ENCODE measurements at regions not wholly inside any gene's neighbourhood (a gene's known extent, or its start where the extent isn't known, plus 50 kb on each side); places are given as distances from the start of the nearest gene placed in this dataset.

GRCh38 chrX:140163371-140164159 lies 198.2 kb upstream of the CXorf66 start:
- intact Hi-C loops (cut with DNase I): no loop called here
- Histone ChIP-seq H3K36me3 (no peaks in the 10 kb centered on the region), H3K9me3 (no peaks in the 10 kb centered on the region), H3K27me3 (peaks cover 0 to 5% (median 0%) of the 10 kb centered on the region in 7 donors), H3K4me3 (no peak overlapping the region), H3K27ac (no peak overlapping the region), H3K4me1 (no peaks in the 10 kb centered on the region)
- ATAC-seq (no peak), DNase-seq (no peak)
- TF ChIP-seq CTCF (IDR thresholded peaks at IDR 0.05): no peak
- WGBS, 2 donors: 77 to 84% methylated on average over 3 of the region's 3 CpGs

- peak in 1 of 8 donors; percentile 31 for ATAC-seq
- intact Hi-C loops (cut with DNase I): no loop called here
- H3K9me3 ChIP-seq: peaks cover 0 to 4% (median 0%) of the 10 kb centered on the region in 11 donors
- no peaks in the 10 kb centered on the region for H3K36me3 ChIP-seq
- H3K27me3 ChIP-seq: peaks cover 0 to 6% (median 0%) of the 10 kb centered on the region in 7 donors
- H3K4me3 ChIP-seq: no peak overlapping the region
- WGBS, 2 donors: 34 to 50% methylated on average over 4 of the region's 4 CpGs
- no peak for TF ChIP-seq CTCF (IDR thresholded peaks at IDR 0.05)
- DNase-seq: no peak
- no peaks in the 10 kb centered on the region for H3K4me1 ChIP-seq
- no peak overlapping the region for H3K27ac ChIP-seq
Observed at GRCh38 chrX:140157611-140158010, 192.3 kb upstream of the CXorf66 start.

- 57 to 69% methylated on average over 2 of the region's 2 CpGs for WGBS, 2 donors
- H3K4me1 ChIP-seq: no peaks in the 10 kb centered on the region
- no peak overlapping the region for H3K27ac ChIP-seq
- peaks cover 0 to 6% (median 0%) of the 10 kb centered on the region in 7 donors for H3K27me3 ChIP-seq
- no peak for TF ChIP-seq CTCF (IDR thresholded peaks at IDR 0.05)
- intact Hi-C loops (cut with DNase I): no loop called here
- H3K9me3 ChIP-seq: peaks cover 0 to 4% (median 0%) of the 10 kb centered on the region in 11 donors
- no peaks in the 10 kb centered on the region for H3K36me3 ChIP-seq
- DNase-seq (no peak), ATAC-seq (no peak)
- no peak overlapping the region for H3K4me3 ChIP-seq
Observed at GRCh38 chrX:140157143-140157542, 191.8 kb upstream of the CXorf66 start.

- Histone ChIP-seq H3K27me3 (no peaks in the 10 kb centered on the region), H3K9me3 (peaks cover 0 to 4% (median 0%) of the 10 kb centered on the region in 11 donors), H3K27ac (no peak overlapping the region), H3K36me3 (no peaks in the 10 kb centered on the region), H3K4me3 (no peak overlapping the region), H3K4me1 (no peaks in the 10 kb centered on the region)
- ATAC-seq (no peak), DNase-seq (no peak)
- 82 to 91% methylated on average over 4 of the region's 4 CpGs for WGBS, 2 donors
- intact Hi-C loops (cut with DNase I): no loop called here
- TF ChIP-seq CTCF (IDR thresholded peaks at IDR 0.05): no peak
Observed at GRCh38 chrX:140151316-140151715, 186.0 kb upstream of the CXorf66 start.
